22Rv1 (cell line): ENCODE measurements at regions not wholly inside any gene's neighbourhood (a gene's known extent, or its start where the extent isn't known, plus 50 kb on each side); places are given as distances from the start of the nearest gene placed in this dataset.

Experiments used
- CTCF ChIP-seq: fragments of 450-650 bp; IDR thresholded peaks from 2 replicates; pipeline ENCODE4 v1.5.1; 2017; ENCODE audit warnings: mild to moderate bottlenecking
- ZFX ChIP-seq: fragments of 450-650 bp; IDR thresholded peaks from 2 replicates; pipeline ENCODE4 v1.6.1; 2017; ENCODE audit warnings: antibody characterized with exemption, borderline replicate concordance

- TF ChIP-seq CTCF (no peak), ZFX (no peak)
These were observed 381.4 kb upstream of the CD180 start for GRCh38 chr5:67578011-67578410.
